ENCODE measurements at regions not wholly inside any gene's neighbourhood (a gene's known extent, or its start where the extent isn't known, plus 50 kb on each side); places are given as distances from the start of the nearest gene placed in this dataset.
"Not testable (repeated sequence)": the region's sequence is repeated elsewhere in the genome, so short reads cannot be mapped to it uniquely, and the experiment has no call there.

DNA sequence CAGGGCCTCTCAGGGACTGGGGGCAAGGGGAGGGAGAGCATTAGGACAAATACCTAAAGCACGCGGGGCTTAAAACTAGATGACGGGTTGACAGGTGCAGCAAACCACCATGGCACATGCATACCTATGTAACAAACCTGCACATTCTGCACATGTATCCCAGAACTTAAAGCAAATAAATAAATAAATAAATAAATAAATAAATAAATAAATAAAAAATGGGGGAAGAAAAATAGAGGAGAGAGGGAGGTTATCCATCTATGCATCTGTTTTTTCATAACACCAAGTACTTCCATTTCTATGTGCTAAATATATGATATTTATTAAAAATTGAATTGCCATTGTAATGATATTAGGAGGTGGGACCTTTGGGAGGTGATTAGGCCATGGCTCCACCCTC is 539.5 kb downstream of the TRIML1 start:
- not testable (repeated sequence) for H3K27ac ChIP-seq (ENCODE audit: low read depth, low read length); H3K36me3 ChIP-seq (ENCODE audit: insufficient read depth, low read length); H3K4me3 ChIP-seq (ENCODE audit: low read depth in 1 of 2, low read length in 2 of 2); H3K9me3 ChIP-seq (ENCODE audit: low read length); H3K4me1 ChIP-seq (ENCODE audit: insufficient read depth, low read length); H3K9ac ChIP-seq (ENCODE audit: low read length); H3K27me3 ChIP-seq (ENCODE audit: control insufficient read depth in 1 of 2, insufficient read depth in 2 of 2, low read length in 2 of 2)

DNA sequence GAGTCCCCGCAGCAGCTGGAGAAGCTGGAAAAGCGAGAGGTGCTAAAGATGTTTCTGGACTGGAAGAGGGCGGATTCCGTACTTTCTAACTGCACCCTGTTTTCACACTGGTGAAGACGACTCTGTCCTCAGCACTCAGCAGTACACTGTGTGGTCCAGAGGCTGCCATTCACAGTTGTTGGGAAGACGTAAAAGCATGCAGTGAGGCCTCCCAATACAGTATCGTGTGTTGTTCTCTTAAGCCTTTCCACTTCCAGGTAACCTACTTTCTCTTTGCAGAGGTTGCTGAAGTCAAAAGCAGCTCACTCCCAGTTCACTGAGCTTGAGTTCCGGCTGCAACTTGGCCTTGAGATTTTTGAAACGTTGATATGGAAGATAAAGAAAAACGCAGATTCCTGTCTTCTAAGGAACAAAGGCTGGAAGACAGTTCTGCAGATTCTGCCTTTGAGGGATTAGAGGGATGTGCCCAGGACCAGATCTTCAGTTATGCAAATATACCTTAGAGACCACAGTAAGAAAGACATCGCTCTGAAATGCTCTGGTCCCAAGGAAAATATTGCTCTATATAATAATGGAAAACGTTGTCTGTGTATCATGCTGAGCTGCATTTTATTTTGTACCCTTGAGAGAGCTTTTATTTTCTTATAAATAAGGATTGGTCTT is 540.9 kb downstream of the TRIML1 start:
- Histone ChIP-seq H3K27me3 (ENCODE audit: control insufficient read depth in 1 of 2, insufficient read depth in 2 of 2, low read length in 2 of 2) (no peaks in the 10 kb centered on the region), H3K9me3 (ENCODE audit: low read length) (no peaks in the 10 kb centered on the region), H3K36me3 (ENCODE audit: insufficient read depth, low read length) (no peaks in the 10 kb centered on the region), H3K27ac (ENCODE audit: low read depth, low read length) (no peak overlapping the region), H3K4me3 (ENCODE audit: low read depth in 1 of 2, low read length in 2 of 2) (no peak overlapping the region), H3K4me1 (ENCODE audit: insufficient read depth, low read length) (no peaks in the 10 kb centered on the region), H3K9ac (ENCODE audit: low read length) (no peak overlapping the region)

DNA sequence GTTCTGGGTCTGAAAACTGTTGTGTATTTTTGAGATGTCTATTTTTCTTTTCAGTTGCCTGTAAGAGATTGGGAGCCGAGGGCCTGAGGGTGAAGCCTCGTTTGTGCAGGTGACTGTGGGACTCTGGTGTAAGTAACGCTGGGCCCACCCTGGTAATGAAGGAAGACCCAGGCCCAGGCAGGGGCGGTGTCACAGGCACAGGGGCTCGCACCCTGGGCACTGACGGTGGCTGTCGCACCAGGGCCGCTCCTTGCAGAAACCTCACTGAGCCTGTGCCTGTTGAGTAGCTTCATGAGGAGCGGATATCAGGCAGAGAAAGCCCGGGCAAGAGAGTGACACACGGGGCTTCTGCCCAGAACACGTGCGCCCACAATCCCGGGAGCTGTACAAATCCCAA is 541.4 kb downstream of the TRIML1 start:
- Histone ChIP-seq H3K27ac (ENCODE audit: low read depth, low read length) (no peak overlapping the region), H3K4me3 (ENCODE audit: low read depth in 1 of 2, low read length in 2 of 2) (no peak overlapping the region), H3K9ac (ENCODE audit: low read length) (no peak overlapping the region), H3K36me3 (ENCODE audit: insufficient read depth, low read length) (no peaks in the 10 kb centered on the region), H3K4me1 (ENCODE audit: insufficient read depth, low read length) (no peaks in the 10 kb centered on the region), H3K9me3 (ENCODE audit: low read length) (no peaks in the 10 kb centered on the region), H3K27me3 (ENCODE audit: control insufficient read depth in 1 of 2, insufficient read depth in 2 of 2, low read length in 2 of 2) (no peaks in the 10 kb centered on the region)

DNA sequence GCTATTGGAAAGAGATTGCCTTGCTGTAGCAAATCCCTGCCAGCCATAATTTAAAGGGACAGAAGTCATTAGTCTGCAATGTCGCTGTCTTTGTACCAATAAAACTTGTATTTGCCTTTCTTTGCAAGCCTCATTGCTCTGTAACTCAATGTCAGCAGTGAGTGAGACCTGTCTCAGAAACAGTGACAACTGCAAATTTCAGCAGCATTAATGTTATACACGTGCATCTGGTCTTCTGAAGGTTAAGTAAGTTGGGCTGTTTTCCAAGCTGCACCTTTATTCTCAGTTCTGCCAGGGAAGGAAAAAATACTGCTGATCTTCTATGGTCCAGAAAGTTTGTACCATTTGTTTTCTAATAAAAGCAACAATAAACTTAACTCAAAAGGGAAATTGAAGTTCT is 543.1 kb downstream of the TRIML1 start:
- no peaks in the 10 kb centered on the region for H3K9me3 ChIP-seq (ENCODE audit: low read length)
- no peak overlapping the region for H3K9ac ChIP-seq (ENCODE audit: low read length)
- no peak overlapping the region for H3K4me3 ChIP-seq (ENCODE audit: low read depth in 1 of 2, low read length in 2 of 2)
- H3K4me1 ChIP-seq (ENCODE audit: insufficient read depth, low read length), result no peaks in the 10 kb centered on the region
- no peaks in the 10 kb centered on the region for H3K27me3 ChIP-seq (ENCODE audit: control insufficient read depth in 1 of 2, insufficient read depth in 2 of 2, low read length in 2 of 2)
- no peaks in the 10 kb centered on the region for H3K36me3 ChIP-seq (ENCODE audit: insufficient read depth, low read length)
- no peak overlapping the region for H3K27ac ChIP-seq (ENCODE audit: low read depth, low read length)

DNA sequence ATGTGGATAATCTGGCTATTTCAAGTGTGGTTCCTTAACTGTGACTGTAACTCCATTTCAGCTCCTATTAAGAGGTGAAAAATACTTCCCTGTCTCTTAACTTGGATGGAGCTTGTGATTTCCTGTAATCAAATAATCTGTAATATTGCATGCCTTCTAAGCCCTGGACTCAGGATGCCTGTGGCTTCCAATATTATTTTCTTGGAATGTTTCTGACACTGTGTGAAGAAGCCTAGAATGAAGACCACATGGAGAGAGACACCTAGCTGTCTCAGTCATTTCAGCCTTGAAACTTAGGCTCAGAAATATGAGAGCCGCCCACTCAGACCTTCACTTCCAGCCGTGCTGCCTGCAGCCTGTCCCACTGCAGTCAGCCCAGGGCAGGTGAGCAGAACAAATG is 544.3 kb downstream of the TRIML1 start:
- no peaks in the 10 kb centered on the region for H3K36me3 ChIP-seq (ENCODE audit: insufficient read depth, low read length)
- no peaks in the 10 kb centered on the region for H3K9me3 ChIP-seq (ENCODE audit: low read length)
- H3K27me3 ChIP-seq (ENCODE audit: control insufficient read depth in 1 of 2, insufficient read depth in 2 of 2, low read length in 2 of 2), result no peaks in the 10 kb centered on the region
- H3K27ac ChIP-seq (ENCODE audit: low read depth, low read length), result no peak overlapping the region
- no peak overlapping the region for H3K9ac ChIP-seq (ENCODE audit: low read length)
- no peaks in the 10 kb centered on the region for H3K4me1 ChIP-seq (ENCODE audit: insufficient read depth, low read length)
- H3K4me3 ChIP-seq (ENCODE audit: low read depth in 1 of 2, low read length in 2 of 2), result no peak overlapping the region

DNA sequence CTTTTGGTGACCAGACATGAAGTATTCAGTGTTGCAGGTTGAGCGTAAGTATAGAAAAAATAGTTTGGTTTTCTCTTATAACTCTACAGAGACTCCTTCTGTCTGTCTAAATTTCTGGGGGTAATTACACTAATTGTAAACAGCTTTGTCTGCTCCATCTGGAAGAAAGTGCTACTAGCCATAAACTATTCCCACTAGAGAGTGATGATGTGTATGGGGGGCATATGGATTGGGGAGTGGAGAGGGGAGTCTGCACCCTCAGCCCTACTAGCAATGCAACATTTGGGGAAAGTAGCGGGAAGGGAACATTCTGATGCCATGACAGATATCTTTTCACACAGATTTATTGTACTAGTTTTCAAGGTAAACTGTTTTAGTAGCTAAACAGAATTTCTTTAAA is 549.7 kb downstream of the TRIML1 start:
- Histone ChIP-seq H3K9me3 (ENCODE audit: low read length) (no peaks in the 10 kb centered on the region), H3K9ac (ENCODE audit: low read length) (no peak overlapping the region), H3K4me1 (ENCODE audit: insufficient read depth, low read length) (no peaks in the 10 kb centered on the region), H3K36me3 (ENCODE audit: insufficient read depth, low read length) (no peaks in the 10 kb centered on the region), H3K4me3 (ENCODE audit: low read depth in 1 of 2, low read length in 2 of 2) (no peak overlapping the region), H3K27ac (ENCODE audit: low read depth, low read length) (no peak overlapping the region), H3K27me3 (ENCODE audit: control insufficient read depth in 1 of 2, insufficient read depth in 2 of 2, low read length in 2 of 2) (no peaks in the 10 kb centered on the region)

DNA sequence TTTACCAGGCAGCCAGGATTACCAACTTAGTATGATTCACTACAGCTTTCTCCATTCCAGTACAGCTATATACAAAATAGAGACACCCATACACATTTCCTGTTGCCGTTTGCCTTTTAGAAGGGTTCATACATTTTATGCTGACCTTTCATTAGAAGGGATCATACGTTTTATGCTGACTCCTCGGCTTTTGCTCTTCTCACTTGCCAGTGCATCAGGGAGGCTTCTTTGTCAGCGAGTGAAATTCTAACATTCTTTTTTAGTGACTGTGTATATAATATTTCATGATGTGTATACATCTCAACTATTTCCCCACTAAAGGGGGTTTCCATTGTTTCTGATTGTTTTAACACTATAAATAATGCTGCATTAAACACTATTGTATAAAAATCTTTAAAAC is 552.6 kb downstream of the TRIML1 start:
- H3K27me3 ChIP-seq (ENCODE audit: control insufficient read depth in 1 of 2, insufficient read depth in 2 of 2, low read length in 2 of 2), result no peaks in the 10 kb centered on the region

DNA sequence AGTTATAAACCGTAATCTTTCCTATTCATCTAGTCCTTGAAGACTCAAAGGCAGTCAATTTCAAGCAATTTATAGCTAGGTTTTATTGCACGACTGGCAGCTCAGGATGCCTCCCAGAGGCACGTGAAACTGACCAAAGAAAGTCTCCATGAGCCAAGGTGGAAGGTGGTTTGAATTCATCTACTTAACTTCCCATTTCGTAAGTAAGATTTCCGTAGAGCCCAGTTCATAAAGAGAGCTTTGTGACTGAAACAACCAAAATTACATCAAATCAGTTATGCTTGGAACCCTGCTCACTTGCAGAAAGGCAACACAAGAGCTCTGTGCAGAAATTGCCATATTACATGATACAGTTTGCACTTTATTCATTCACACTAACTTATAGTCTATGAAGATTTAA is 556.0 kb downstream of the TRIML1 start:
- H3K9ac ChIP-seq (ENCODE audit: low read length), result no peak overlapping the region
- no peaks in the 10 kb centered on the region for H3K4me1 ChIP-seq (ENCODE audit: insufficient read depth, low read length)
- no peaks in the 10 kb centered on the region for H3K9me3 ChIP-seq (ENCODE audit: low read length)
- H3K4me3 ChIP-seq (ENCODE audit: low read depth in 1 of 2, low read length in 2 of 2), result no peak overlapping the region
- H3K36me3 ChIP-seq (ENCODE audit: insufficient read depth, low read length), result no peaks in the 10 kb centered on the region
- H3K27ac ChIP-seq (ENCODE audit: low read depth, low read length), result no peak overlapping the region
- no peaks in the 10 kb centered on the region for H3K27me3 ChIP-seq (ENCODE audit: control insufficient read depth in 1 of 2, insufficient read depth in 2 of 2, low read length in 2 of 2)

More for the DNA sequence above, 552.6 kb downstream of the TRIML1 start:
- Histone ChIP-seq H3K36me3 (ENCODE audit: insufficient read depth, low read length) (no peaks in the 10 kb centered on the region), H3K9me3 (ENCODE audit: low read length) (no peaks in the 10 kb centered on the region), H3K9ac (ENCODE audit: low read length) (no peak overlapping the region), H3K4me3 (ENCODE audit: low read depth in 1 of 2, low read length in 2 of 2) (no peak overlapping the region), H3K27ac (ENCODE audit: low read depth, low read length) (no peak overlapping the region), H3K4me1 (ENCODE audit: insufficient read depth, low read length) (no peaks in the 10 kb centered on the region)

DNA sequence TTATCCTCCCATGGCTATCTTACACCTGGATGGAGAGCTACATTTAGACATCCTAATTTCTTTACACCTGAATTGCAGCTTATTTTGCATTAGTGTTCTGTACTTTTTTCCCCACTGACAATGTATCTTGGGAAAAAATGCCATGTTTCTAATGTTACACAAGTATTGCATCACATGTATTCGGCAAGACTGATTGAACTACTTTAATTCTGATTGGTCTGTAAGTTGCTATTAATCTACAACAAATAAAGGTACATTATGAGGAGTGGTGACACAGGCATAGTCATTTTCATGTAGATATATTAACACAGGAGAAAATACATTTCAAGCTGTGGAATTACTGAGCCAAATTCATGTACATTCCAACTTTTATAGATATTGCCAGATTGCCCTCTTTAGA is 558.0 kb downstream of the TRIML1 start:
- Histone ChIP-seq H3K36me3 (ENCODE audit: insufficient read depth, low read length) (no peaks in the 10 kb centered on the region), H3K4me3 (ENCODE audit: low read depth in 1 of 2, low read length in 2 of 2) (no peak overlapping the region), H3K27me3 (ENCODE audit: control insufficient read depth in 1 of 2, insufficient read depth in 2 of 2, low read length in 2 of 2) (no peaks in the 10 kb centered on the region), H3K9me3 (ENCODE audit: low read length) (no peaks in the 10 kb centered on the region), H3K4me1 (ENCODE audit: insufficient read depth, low read length) (no peaks in the 10 kb centered on the region), H3K27ac (ENCODE audit: low read depth, low read length) (no peak overlapping the region), H3K9ac (ENCODE audit: low read length) (no peak overlapping the region)

DNA sequence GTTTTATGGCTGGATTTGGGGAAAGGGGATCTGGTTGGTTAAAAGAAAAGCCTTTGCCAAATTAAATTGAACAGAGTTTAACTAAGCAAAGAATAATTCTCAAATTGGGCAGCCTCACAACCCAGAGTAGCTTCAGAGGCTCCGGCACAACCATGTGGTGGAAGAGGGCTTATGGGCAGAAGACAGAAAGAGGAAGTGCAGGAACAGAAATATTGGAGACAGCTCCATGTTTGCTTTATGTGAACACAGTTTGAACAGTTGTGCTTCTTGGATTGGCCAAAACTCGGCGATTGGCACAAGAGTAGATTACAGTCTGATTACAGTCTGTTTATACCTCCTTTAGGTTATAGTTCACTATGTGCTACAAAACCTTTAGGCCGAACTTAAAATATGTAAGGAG is 562.7 kb downstream of the TRIML1 start:
- Histone ChIP-seq H3K9me3 (ENCODE audit: low read length) (no peaks in the 10 kb centered on the region), H3K4me1 (ENCODE audit: insufficient read depth, low read length) (no peaks in the 10 kb centered on the region), H3K36me3 (ENCODE audit: insufficient read depth, low read length) (no peaks in the 10 kb centered on the region), H3K27ac (ENCODE audit: low read depth, low read length) (no peak overlapping the region), H3K4me3 (ENCODE audit: low read depth in 1 of 2, low read length in 2 of 2) (no peak overlapping the region), H3K27me3 (ENCODE audit: control insufficient read depth in 1 of 2, insufficient read depth in 2 of 2, low read length in 2 of 2) (no peaks in the 10 kb centered on the region), H3K9ac (ENCODE audit: low read length) (no peak overlapping the region)

DNA sequence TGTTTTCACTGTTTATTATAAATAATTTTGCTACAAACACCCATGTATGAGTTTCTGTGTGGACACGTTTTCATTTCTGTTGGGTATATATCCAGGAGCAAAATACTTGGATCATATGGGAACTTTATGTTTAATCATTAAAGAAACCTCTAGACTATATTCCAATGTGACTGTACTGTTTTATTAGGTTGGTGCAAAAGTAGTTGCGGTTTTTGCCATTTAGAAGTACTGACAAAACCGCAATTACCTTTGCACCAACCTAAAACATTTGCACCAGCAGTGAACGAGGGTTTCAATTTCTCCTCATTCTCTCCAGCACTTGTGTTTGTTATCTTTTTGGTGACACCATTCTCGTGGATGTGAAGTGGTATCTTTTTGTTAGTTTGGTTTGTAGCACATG is 565.0 kb downstream of the TRIML1 start:
- no peaks in the 10 kb centered on the region for H3K27me3 ChIP-seq (ENCODE audit: control insufficient read depth in 1 of 2, insufficient read depth in 2 of 2, low read length in 2 of 2)
- no peak overlapping the region for H3K4me3 ChIP-seq (ENCODE audit: low read depth in 1 of 2, low read length in 2 of 2)
- H3K4me1 ChIP-seq (ENCODE audit: insufficient read depth, low read length), result no peaks in the 10 kb centered on the region
- H3K9ac ChIP-seq (ENCODE audit: low read length), result no peak overlapping the region
- H3K36me3 ChIP-seq (ENCODE audit: insufficient read depth, low read length), result no peaks in the 10 kb centered on the region
- H3K27ac ChIP-seq (ENCODE audit: low read depth, low read length), result no peak overlapping the region
- no peaks in the 10 kb centered on the region for H3K9me3 ChIP-seq (ENCODE audit: low read length)

DNA sequence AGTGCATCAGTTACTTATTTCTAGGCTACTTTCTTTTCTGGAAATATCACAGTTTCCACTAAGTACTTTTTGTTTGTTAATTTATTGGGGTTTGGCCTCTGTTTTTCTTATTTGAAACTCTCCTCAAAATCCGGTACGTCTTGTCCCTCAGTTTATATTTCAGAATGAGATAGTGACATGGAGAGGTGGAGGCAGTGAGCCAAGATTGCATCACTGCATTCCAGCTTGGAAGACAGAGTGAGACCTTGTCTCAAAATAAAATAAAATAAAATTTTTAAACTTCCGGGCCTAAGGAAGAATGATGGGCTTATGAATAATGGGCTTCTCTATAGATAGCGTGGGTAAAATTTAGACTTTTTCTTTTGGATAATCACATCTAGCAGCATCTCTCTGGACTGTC is 567.8 kb downstream of the TRIML1 start:
- no peaks in the 10 kb centered on the region for H3K9me3 ChIP-seq (ENCODE audit: low read length)
- no peak overlapping the region for H3K27ac ChIP-seq (ENCODE audit: low read depth, low read length)
- H3K27me3 ChIP-seq (ENCODE audit: control insufficient read depth in 1 of 2, insufficient read depth in 2 of 2, low read length in 2 of 2), result no peaks in the 10 kb centered on the region
- no peak overlapping the region for H3K4me3 ChIP-seq (ENCODE audit: low read depth in 1 of 2, low read length in 2 of 2)
- H3K36me3 ChIP-seq (ENCODE audit: insufficient read depth, low read length), result no peaks in the 10 kb centered on the region
- H3K4me1 ChIP-seq (ENCODE audit: insufficient read depth, low read length), result no peaks in the 10 kb centered on the region
- no peak overlapping the region for H3K9ac ChIP-seq (ENCODE audit: low read length)

All from muscle layer of colon (tissue), 2 donors.